22Rv1 (cell line): ENCODE measurements at regions not wholly inside any gene's neighbourhood (a gene's known extent, or its start where the extent isn't known, plus 50 kb on each side); places are given as distances from the start of the nearest gene placed in this dataset.

ENCODE experiments used
- CTCF ChIP-seq: fragments of 450-650 bp; IDR thresholded peaks from 2 replicates; pipeline ENCODE4 v1.5.1; 2017; ENCODE audit warnings: mild to moderate bottlenecking
- ZFX ChIP-seq: fragments of 450-650 bp; IDR thresholded peaks from 2 replicates; pipeline ENCODE4 v1.6.1; 2017; ENCODE audit warnings: antibody characterized with exemption, borderline replicate concordance

GRCh38 chr3:152768478-152768877 lies 66.5 kb upstream of the P2RY1 start:
- TF ChIP-seq CTCF (no peak), ZFX (no peak)
